SW 1271 (cell line): ENCODE measurements at regions not wholly inside any gene's neighbourhood (a gene's known extent, or its start where the extent isn't known, plus 50 kb on each side); places are given as distances from the start of the nearest gene placed in this dataset.
A peak's percentile ranks its signal among the peaks of the same experiment; 100 is the strongest.

Experiments
- DNase-seq, 2 experiments: peaks; one replicate each; lab custom pipeline; 2025; lab: John Stamatoyannopoulos, UW

DNA sequence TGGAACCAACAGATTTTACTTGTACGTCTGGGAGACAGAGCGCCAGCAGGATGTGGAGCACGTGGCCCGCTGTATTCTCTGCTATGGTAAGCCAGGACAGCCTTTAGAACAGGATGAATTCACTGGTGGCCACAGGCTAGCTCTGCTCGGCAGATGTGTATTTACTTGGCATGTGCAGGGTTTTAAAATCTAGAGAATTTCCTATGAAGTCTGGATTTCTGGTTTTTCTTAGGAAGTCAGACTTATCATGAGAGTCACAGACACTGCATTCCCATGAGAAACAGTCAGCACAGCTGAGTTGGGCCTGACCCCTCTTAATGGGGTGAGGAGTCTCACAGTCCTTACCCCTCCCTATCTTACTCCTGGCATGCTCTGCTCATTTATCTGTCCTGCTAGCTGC is 84.6 kb upstream of the COL6A5 start:
- no peak for DNase-seq

DNA sequence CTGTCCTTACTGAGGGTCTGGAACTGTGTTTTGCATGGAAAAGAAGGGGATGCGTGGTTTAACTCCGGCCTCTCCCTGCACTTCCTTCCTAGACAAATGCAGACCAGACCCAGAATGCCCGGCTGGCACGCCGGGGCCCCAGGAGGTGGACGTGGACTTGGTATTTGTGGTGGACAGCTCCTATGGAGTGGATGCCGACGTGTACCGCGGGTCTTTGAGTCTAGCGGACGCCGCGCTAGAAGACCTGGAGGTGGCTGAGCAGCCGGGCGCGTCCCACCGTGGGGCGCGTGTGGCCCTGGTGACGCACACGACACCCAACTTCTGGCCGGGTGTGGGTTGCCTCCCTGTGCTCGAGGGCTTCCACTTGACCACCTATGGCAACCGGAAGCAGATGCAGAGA is 81.8 kb upstream of the COL6A5 start:
- DNase-seq, result no peak

DNA sequence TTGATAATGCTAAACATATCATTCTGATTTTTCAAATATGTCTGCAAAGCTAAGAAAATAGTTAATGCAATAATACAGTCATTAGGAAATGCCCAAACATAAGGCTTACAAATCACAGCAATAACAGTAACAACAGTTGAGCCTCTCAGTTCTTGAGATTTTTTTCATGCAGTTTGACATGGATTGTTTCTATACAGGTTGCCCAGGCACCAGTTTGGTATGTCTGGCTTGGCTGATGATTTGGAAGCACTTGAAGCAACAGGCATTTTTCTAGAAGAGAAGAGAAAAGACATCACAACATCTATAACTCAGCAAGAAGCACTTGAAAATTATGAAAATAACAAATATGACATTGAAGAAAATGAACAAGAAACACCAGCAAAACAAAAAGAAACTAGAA is 78.7 kb upstream of the COL6A5 start:
- DNase-seq, result no peak

DNA sequence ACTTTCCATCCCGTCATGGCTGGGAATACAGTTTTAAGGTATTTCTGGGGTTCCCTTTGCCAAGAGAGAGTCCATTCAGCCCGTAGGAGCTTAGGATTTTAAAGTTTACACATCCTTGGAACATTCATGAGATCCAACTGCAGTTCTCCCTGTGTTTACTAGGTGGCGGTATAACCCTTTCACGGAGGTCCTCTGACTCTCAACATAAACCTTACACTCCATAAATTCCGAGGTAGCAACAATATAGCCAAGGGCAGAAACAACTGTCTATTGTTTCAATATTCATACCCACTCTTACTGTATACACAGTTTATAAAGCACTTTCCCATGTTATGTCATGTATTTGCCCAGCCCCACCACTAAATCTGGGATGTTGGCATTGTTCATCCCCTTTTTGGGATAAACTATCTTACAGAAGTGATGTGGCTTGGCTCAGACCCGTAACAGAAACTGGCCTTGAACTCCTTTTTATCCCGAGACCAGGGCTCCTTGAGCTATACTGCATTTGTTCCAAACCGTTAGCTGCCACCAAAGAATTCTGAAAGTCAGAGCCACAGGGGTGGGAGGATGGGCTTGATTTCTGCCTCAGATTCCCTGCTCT is 69.2 kb upstream of the COL6A5 start:
- peak in 1 of 2 experiments; percentile 68 for DNase-seq

DNA sequence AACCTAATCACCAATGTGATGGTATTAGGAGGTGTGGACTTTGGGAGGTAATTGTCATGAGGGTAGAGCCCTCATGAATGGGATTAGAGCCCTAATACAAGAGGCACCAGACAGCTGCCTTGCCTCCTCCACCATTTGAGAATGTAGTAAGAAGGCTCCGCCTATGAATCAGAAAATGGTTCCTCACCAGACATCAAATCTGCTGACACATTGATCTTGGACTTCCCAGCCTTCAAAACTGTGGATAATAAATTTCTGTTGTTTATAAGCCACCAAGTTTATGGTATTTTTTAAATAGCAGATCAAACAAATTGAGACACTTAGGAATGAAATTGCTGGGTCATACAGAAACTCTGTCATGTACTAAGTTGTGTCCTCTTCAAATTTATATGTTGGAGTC is 56.8 kb upstream of the COL6A5 start:
- no peak for DNase-seq

DNA sequence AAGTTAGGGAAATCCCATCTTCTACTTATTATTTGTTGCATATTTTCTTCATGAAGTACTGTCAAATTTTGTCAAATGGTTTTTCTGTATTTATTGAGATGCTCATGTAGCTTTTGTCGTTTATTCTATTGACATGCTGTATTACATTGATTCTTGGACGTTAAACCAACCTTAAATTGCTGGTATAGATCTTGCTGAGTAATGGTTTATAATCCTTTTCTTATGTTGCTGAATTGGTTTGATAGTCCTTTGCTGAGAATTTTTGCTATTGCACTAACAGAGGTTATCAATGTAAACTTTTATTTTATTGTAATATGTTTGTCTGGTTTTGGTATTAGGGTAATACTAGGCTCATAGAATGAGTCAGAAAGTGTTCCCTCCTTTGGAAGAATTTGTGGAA is 54.3 kb upstream of the COL6A5 start:
- DNase-seq, result no peak

DNA sequence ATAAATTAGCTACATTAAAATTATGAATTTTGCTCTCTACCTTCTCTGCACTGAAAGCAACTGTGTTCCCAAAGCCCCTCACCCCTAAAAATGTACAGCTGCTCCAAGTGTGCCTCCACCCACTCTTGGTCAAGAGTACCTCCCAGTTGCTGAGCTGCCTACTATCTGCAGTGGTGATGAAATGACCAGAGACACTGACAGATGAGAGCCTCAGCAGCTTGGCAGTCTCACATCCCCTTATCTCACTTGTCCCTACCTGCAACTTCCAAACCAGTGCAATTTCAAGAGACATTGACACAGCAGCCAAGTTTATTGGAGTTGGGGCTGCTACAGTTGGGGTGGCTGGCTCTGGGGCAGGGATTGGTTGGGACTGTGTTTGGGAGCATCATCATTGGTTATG is 52.2 kb upstream of the COL6A5 start:
- no peak for DNase-seq
